LNCaP clone FGC (cell line): ENCODE measurements at regions not wholly inside any gene's neighbourhood (a gene's known extent, or its start where the extent isn't known, plus 50 kb on each side); places are given as distances from the start of the nearest gene placed in this dataset.

ENCODE experiments used
- DNase-seq: peaks from one replicate; pipeline ENCODE4 v3.0.0-alpha.2; 2011; ENCODE audit warnings: low read depth
- H3K4me3 ChIP-seq: 2 replicates; pipeline ENCODE4 v1.5.1; 2011; ENCODE audit warnings: mild to moderate bottlenecking, low read depth, low read length, control low read depth
- TF ChIP-seq, protein P1 (sequence below): IDR thresholded peaks from 2 replicates; pipeline ENCODE4 v1.5.1; 2012; ENCODE audit warnings: mild to moderate bottlenecking; ENCODE audit not compliant: control insufficient read depth, insufficient read depth; ENCODE audit errors: extremely low read depth

DNA sequence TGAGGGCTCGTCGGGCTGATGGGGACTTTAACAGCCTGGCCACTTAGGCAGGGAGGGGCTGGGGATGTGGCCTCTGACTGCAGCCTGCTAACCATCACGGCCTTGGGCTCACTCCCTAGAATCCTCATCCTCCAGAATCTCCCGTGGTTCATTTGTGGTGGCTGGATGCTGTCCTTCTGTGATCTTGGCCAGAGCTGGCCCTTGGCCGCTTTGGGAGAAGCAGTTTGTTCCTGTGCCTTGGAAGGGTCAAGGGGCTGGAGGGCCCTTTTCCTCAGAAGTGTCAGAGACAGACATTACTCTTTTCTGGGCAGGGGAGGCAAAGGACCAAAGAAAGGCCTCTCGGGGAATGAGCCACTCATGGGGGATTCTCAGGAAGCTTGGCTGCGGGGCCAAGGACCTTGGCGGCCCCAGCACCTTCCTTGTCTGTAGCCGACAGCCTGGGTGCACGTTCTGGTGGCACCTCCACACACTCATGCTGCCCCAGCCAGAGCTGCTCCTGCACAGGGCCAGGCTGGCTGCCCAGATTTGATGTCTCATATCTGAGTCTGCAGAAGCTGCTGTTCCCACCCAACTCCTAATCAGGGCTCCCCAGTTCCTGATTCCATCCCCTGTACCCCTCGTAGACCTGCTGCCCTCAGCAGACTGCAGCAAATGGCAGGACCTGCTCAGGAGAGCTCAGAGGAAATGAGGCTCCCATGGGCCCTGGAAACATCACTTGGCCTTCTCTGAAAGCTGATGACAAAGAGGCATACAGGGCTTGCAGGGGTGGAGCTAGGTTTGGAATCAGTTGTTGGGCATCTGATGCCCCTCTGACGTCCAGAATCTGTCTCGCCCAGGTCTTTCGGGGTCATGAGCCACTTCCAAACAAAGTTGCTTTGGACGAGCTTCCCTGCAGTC is 107.7 kb downstream of the CTTN start:
- no peak overlapping the region for H3K4me3 ChIP-seq
- TF ChIP-seq, protein P1, sequence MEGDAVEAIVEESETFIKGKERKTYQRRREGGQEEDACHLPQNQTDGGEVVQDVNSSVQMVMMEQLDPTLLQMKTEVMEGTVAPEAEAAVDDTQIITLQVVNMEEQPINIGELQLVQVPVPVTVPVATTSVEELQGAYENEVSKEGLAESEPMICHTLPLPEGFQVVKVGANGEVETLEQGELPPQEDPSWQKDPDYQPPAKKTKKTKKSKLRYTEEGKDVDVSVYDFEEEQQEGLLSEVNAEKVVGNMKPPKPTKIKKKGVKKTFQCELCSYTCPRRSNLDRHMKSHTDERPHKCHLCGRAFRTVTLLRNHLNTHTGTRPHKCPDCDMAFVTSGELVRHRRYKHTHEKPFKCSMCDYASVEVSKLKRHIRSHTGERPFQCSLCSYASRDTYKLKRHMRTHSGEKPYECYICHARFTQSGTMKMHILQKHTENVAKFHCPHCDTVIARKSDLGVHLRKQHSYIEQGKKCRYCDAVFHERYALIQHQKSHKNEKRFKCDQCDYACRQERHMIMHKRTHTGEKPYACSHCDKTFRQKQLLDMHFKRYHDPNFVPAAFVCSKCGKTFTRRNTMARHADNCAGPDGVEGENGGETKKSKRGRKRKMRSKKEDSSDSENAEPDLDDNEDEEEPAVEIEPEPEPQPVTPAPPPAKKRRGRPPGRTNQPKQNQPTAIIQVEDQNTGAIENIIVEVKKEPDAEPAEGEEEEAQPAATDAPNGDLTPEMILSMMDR = no peak
- DNase-seq = no peak

DNA sequence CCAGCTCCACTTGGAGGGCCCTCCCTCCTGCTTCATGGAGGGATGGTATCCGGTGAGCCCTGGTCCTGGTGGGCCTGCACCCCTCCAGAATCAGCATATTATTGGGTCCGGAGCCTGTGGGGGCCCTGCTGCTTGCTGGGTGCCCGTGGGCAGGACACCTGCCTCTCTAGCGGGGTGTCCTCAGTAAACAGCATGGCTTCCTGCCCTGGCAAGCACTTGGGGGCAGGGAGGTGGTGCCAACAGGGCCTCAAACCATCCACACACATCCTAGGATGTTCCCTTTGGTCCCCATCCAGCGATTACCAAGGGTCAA is 108.3 kb downstream of the CTTN start:
- DNase-seq = no peak
- TF ChIP-seq, protein P1 = no peak
- no peak overlapping the region for H3K4me3 ChIP-seq

GRCh38 chr11:70506986-70507385 is 108.7 kb downstream of the CTTN start:
- TF ChIP-seq, protein P1 = no peak
- DNase-seq = no peak
- no peak overlapping the region for H3K4me3 ChIP-seq

DNA sequence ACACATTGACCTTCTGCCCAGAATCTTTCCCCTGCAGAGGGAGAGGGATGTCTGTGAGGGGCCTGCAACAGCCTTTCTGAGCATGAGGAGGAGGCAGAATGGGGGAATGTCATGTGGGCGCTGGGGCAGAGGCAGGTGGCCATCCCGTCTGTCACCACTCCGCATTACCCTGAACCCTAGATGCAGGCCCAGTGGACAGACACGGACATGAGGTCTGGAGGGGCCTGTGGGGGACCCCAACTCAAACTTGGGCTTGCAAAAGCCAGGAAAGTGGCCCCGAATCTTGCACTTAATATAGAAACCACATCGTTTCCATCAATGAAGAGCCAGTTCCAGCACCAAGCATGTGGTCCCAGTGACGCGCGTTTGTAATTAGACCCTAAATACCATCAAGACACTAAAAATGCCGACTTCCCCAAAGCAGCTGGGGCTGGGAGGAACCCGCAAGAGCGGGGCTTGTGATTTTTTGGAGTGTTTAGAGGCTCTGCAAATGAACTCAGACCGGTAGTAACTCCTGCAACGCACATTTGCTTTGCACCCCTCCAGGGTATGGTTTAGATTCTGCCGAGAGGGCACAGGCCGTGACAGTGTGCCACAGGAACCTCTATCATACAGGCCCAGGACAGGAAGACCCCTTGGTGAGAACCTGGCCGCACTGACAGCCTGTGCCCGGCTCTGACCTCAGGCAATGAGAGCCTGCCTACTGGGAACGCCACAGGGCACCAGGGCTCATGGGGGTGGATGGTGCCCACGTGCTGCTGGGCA is 109.3 kb downstream of the CTTN start:
- DNase-seq = no peak
- TF ChIP-seq, protein P1 = no peak
- no peak overlapping the region for H3K4me3 ChIP-seq

DNA sequence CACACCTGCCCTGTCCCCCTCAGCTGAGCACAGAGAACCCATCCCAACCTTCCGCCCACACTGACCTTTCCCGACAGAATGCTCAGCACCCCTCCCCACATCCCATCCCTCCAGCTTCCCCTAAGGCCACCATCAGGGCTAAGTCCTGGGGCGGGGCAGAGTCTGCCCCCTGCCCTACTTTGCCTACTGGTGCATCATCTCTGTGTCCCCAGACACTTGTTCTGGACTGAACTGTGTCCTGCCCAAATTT is 109.8 kb downstream of the CTTN start:
- no peak overlapping the region for H3K4me3 ChIP-seq
- TF ChIP-seq, protein P1 = no peak
- no peak for DNase-seq

GRCh38 chr11:70509476-70509875 is 111.1 kb downstream of the CTTN start:
- TF ChIP-seq, protein P1 = no peak
- H3K4me3 ChIP-seq = no peak overlapping the region
- DNase-seq = no peak

DNA sequence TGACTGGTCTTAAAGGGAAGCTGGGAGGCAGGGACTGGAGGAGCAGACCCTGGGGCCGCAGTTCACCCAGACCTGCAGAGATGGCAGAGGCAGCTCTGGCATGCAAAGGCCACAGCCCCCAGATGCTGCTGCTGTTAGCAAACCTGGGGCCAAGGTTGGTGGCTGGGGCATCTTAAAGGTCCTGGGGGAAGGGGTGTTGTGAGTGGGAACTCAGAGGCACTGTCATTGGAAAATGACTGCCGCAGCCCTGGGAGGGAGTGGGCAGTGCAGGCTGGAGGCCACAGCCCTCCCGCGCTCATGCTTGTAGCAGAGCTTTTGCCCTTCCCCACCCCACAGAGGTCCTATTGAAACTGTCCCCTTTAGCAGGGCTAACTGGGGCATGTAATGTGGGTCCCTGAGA is 111.8 kb downstream of the CTTN start:
- no peak overlapping the region for H3K4me3 ChIP-seq
- no peak for DNase-seq
- TF ChIP-seq, protein P1 = no peak
